Thyroid gland (tissue), 4 donors: ENCODE measurements at regions not wholly inside any gene's neighbourhood (a gene's known extent, or its start where the extent isn't known, plus 50 kb on each side); places are given as distances from the start of the nearest gene placed in this dataset.

Experiments
- DNase-seq, 2 donors: peaks; one replicate each; pipeline ENCODE4 v3.0.0-alpha.2; 2019
- H3K27ac ChIP-seq, 3 donors: fragments of 200-600 bp; sonication (generic); 1 replicate in 2 of 3; 2 replicates in 1 of 3; pipeline ENCODE4 v1.5.1; 2016 to 2019; ENCODE audit warnings: mild to moderate bottlenecking in 1 of 3, moderate library complexity in 1 of 3
- H3K27me3 ChIP-seq: fragments of 200-600 bp; sonication (generic); one replicate; pipeline ENCODE4 v1.5.1; 2019
- H3K36me3 ChIP-seq, 2 donors: fragments of 200-600 bp; sonication (generic); one replicate each; pipeline ENCODE4 v1.5.1; 2016 to 2019
- H3K4me1 ChIP-seq, 2 donors: fragments of 200-600 bp; sonication (generic); one replicate each; pipeline ENCODE4 v1.5.1; 2017 to 2019
- H3K4me3 ChIP-seq, 3 donors: fragments of 200-600 bp; sonication (generic); replicated peaks in 1 of 3; 1 replicate in 2 of 3; 2 replicates in 1 of 3; pipeline ENCODE4 v1.5.1; 2016; ENCODE audit warnings: mild to moderate bottlenecking in 1 of 3
- H3K9me3 ChIP-seq: fragments of 200-600 bp; sonication (generic); one replicate; pipeline ENCODE4 v1.5.1; 2017
- POLR2A ChIP-seq, 2 donors: fragments of 450-650 bp; IDR thresholded peaks; one replicate each; pipeline ENCODE4 v1.6.1; 2017; ENCODE audit warnings: antibody characterized with exemption in 2 of 2, mild to moderate bottlenecking in 2 of 2, moderate library complexity in 1 of 2
- WGBS, 2 donors: methylation state at CpG; one replicate each; pipeline ENCODE4 v1.1.5; 2017; 5-methylcytosine and 5-hydroxymethylcytosine counted together
- intact Hi-C: fragments of 100-400 bp; cut with DNase I; formaldehyde crosslinking; loops from one replicate; pipeline ENCODE4 v1.15.1; 2023
- TF ChIP-seq, protein P1 (sequence below), 6 experiments: fragments of 200-600 bp in 3 of 6; fragments of 450-650 bp in 3 of 6; sonication (generic) in 3 of 6; IDR thresholded peaks; one replicate each; pipeline ENCODE4 v1.5.1; 2016 to 2019; ENCODE audit warnings: antibody characterized with exemption in 6 of 6, mild to moderate bottlenecking in 2 of 6, inconsistent platforms in 1 of 6, moderate library complexity in 1 of 6

DNA sequence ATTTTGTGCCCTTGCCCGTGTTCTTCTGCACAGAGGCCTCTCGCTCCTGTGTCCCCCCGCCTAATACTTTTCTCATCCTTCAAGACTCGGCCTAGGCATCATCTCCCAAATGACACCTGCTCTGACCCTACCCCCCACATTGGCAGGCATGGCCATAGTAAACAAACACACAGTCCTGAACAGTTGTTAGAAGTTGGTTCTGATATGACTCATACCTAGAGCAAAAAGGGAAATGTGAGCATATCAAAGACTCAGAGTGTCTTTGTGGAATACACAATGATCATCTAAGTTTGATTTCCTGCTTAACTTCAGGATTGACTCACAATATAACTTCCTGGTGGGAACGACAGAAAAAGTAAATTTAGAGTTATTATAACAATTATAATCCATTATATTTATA is 120.5 kb downstream of the POLR2M start:
- Histone ChIP-seq H3K27me3 (no peaks in the 10 kb centered on the region), H3K4me3 (no peak overlapping the region), H3K9me3 (no peaks in the 10 kb centered on the region), H3K27ac (no peak overlapping the region), H3K4me1 (no peaks in the 10 kb centered on the region), H3K36me3 (no peaks in the 10 kb centered on the region)
- intact Hi-C loops = no loop called here
- TF ChIP-seq POLR2A (IDR thresholded peaks at IDR 0.05) = no peak
- TF ChIP-seq, protein P1, sequence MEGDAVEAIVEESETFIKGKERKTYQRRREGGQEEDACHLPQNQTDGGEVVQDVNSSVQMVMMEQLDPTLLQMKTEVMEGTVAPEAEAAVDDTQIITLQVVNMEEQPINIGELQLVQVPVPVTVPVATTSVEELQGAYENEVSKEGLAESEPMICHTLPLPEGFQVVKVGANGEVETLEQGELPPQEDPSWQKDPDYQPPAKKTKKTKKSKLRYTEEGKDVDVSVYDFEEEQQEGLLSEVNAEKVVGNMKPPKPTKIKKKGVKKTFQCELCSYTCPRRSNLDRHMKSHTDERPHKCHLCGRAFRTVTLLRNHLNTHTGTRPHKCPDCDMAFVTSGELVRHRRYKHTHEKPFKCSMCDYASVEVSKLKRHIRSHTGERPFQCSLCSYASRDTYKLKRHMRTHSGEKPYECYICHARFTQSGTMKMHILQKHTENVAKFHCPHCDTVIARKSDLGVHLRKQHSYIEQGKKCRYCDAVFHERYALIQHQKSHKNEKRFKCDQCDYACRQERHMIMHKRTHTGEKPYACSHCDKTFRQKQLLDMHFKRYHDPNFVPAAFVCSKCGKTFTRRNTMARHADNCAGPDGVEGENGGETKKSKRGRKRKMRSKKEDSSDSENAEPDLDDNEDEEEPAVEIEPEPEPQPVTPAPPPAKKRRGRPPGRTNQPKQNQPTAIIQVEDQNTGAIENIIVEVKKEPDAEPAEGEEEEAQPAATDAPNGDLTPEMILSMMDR (IDR thresholded peaks at IDR 0.05) = no peak
- DNase-seq = no peak
- WGBS, 2 donors = 88 to 91% methylated on average over 5 of the region's 5 CpGs

DNA sequence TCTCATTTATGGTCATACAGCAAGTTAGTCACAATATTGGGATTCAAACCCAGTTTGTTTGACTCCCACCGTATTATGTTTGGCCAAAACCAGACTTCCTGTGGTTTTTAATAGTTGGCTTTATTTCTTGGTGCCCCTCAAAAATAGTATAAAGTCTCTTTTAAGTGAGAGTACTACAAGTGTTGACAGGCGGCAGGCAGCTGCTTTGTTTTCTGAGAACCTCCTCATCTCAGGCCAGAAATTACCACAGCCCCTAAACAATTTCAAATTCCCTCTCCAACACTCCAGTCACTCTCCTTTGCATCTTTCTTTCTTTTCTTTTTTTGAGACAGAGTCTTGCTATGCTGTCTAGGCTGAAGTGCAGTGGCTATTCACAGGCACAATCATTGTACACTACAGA is 121.5 kb downstream of the POLR2M start:
- no peak overlapping the region for H3K27ac ChIP-seq
- no peaks in the 10 kb centered on the region for H3K27me3 ChIP-seq
- H3K4me3 ChIP-seq = no peak overlapping the region
- 76% methylated on average over 2 of the region's 2 CpGs for WGBS, 2 donors
- no peaks in the 10 kb centered on the region for H3K36me3 ChIP-seq
- intact Hi-C loops = no loop called here
- TF ChIP-seq, protein P1 (IDR thresholded peaks at IDR 0.05) = no peak
- no peak for TF ChIP-seq POLR2A (IDR thresholded peaks at IDR 0.05)
- no peaks in the 10 kb centered on the region for H3K4me1 ChIP-seq
- no peaks in the 10 kb centered on the region for H3K9me3 ChIP-seq
- DNase-seq = no peak

DNA sequence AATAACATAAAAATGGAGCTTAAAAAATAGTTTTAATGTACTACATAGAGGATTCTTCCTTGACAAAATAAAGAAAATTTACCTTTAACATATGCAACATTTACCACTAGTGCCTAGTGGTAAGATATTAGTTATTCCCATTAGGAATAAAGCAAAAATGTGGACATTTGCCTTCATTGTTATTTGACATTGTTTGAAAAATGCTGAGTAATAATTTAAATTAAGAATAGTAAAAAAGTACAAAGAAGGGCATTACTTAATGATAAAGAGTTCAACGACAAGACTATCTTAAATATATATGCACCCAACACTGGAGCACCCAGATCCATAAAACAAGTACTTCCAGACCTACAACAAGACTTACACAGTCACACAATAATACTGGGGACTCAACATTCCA is 125.7 kb downstream of the POLR2M start:
- DNase-seq = no peak
- intact Hi-C loops = no loop called here
- TF ChIP-seq, protein P1 (IDR thresholded peaks at IDR 0.05) = no peak
- TF ChIP-seq POLR2A (IDR thresholded peaks at IDR 0.05) = no peak
- no peak overlapping the region for H3K27ac ChIP-seq
- no peaks in the 10 kb centered on the region for H3K36me3 ChIP-seq
- no peaks in the 10 kb centered on the region for H3K4me1 ChIP-seq
- H3K9me3 ChIP-seq = no peaks in the 10 kb centered on the region
- 91 to 100% methylated on average over 1 of the region's 1 CpG for WGBS, 2 donors
- H3K4me3 ChIP-seq = no peak overlapping the region
- H3K27me3 ChIP-seq = no peaks in the 10 kb centered on the region

DNA sequence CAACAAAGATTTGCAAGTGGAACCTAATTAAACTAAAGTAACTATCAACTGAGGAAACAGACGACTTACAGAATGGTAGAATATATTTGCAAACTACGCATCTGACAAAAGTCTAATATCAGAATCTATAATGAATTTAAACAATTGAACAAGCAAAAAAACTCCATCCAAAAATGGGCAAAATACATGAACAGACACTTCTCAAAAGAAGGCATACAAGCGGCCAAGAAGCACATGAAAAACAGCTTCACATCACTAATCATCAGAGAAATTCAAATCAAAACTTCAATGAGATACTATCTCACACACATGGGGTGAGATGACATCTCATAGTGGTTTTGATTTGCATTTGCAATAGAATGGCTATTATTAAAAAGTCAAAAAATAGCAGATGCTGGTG is 128.6 kb downstream of the POLR2M start:
- H3K9me3 ChIP-seq = no peaks in the 10 kb centered on the region
- H3K36me3 ChIP-seq = no peaks in the 10 kb centered on the region
- intact Hi-C loops = no loop called here
- H3K4me3 ChIP-seq = no peak overlapping the region
- WGBS, 2 donors = 96% methylated on average over 3 of the region's 3 CpGs
- no peaks in the 10 kb centered on the region for H3K4me1 ChIP-seq
- TF ChIP-seq, protein P1 (IDR thresholded peaks at IDR 0.05) = no peak
- TF ChIP-seq POLR2A (IDR thresholded peaks at IDR 0.05) = no peak
- DNase-seq = no peak
- no peaks in the 10 kb centered on the region for H3K27me3 ChIP-seq
- no peak overlapping the region for H3K27ac ChIP-seq

DNA sequence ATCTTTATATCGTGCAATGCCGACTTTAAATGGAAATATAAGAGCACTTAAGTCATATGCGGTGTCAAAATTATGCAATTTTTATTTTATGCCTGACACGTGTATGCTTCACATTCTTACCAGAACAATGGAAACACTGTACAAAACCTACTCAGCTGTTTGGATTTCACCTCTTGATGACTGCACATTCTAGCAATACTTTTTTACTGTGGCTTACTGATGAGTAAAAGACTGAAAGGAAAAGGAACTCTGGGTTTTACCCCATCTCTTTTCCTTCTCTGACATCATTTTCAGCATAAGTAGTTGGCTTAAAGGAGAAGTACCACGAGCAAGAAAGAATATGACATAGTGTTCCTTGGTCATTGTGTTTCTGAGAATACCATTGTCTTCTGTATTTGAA is 142.8 kb downstream of the POLR2M start:
- H3K9me3 ChIP-seq = no peaks in the 10 kb centered on the region
- H3K36me3 ChIP-seq = no peaks in the 10 kb centered on the region
- H3K27ac ChIP-seq = no peak overlapping the region
- DNase-seq = no peak
- H3K4me1 ChIP-seq = no peaks in the 10 kb centered on the region
- intact Hi-C loops = no loop called here
- no peaks in the 10 kb centered on the region for H3K27me3 ChIP-seq
- no peak overlapping the region for H3K4me3 ChIP-seq
- 80 to 87% methylated on average over 5 of the region's 5 CpGs for WGBS, 2 donors
- no peak for TF ChIP-seq POLR2A (IDR thresholded peaks at IDR 0.05)
- TF ChIP-seq, protein P1 (IDR thresholded peaks at IDR 0.05) = no peak
